ENCODE measurements at regions not wholly inside any gene's neighbourhood (a gene's known extent, or its start where the extent isn't known, plus 50 kb on each side); places are given as distances from the start of the nearest gene placed in this dataset.

DNA sequence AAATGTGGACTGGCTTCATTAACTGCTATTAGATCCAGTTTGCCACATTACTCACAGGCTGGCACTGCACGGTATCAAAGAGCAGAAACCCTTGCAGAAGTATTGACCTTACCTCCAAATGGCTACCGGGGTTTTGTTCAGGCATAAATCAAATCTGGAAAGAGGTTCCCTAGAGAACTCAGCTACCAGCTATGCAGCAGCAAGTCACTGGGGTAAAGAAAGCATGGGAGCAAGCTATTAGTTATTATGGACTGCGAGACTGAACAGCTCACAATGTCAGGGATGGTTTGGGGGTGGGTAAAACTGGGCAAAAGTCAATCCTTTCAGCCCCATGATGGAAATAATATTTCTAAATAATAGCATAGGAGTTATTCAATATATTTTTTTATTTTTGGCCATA, 128.1 kb downstream of the FANCF start:
- no peak overlapping the region for H3K27ac ChIP-seq (ENCODE audit: low read depth, low read length)
- H4K8ac ChIP-seq (ENCODE audit: extremely low read depth, insufficient read depth, low read length): no peak overlapping the region
- H3K4ac ChIP-seq (replicated peaks; ENCODE audit: insufficient read length, low read depth, low read length): no peak overlapping the region
- FAIRE-seq (no peak), DNase-seq (ENCODE audit: low read depth in 1 of 2, low spot score in 2 of 2) (no peak)
- H3K79me2 ChIP-seq (ENCODE audit: control insufficient read depth in 1 of 2, insufficient read depth in 2 of 2, low read length in 2 of 2): no peaks in the 10 kb centered on the region
- H2AK5ac ChIP-seq (ENCODE audit: low read depth, low read length): no peak overlapping the region
- H3K4me2 ChIP-seq (ENCODE audit: insufficient read depth in 1 of 2, low read depth in 2 of 2, low read length in 2 of 2): no peak overlapping the region
- no peak overlapping the region for H2BK15ac ChIP-seq (ENCODE audit: low read length)
- H3K9me3 ChIP-seq (ENCODE audit: insufficient read depth in 2 of 2, low read depth in 1 of 2, low read length in 1 of 2): no peaks in the 10 kb centered on the region
- no peak overlapping the region for H4K5ac ChIP-seq (ENCODE audit: insufficient read length, low read depth, low read length)
- ChIA-PET CTCF (ENCODE audit: partially characterized antibody) (no interaction called here), POLR2A (ENCODE audit: partially characterized antibody) (no interaction called here)
- no peak overlapping the region for H4K91ac ChIP-seq (replicated peaks; ENCODE audit: insufficient read length, low read length)
- no peaks in the 10 kb centered on the region for H3K36me3 ChIP-seq (ENCODE audit: control insufficient read depth in 2 of 4, insufficient read depth in 4 of 4, low read length in 3 of 4)
- no peak overlapping the region for H3K23ac ChIP-seq (ENCODE audit: insufficient read length)
- H4K20me1 ChIP-seq (replicated peaks in 1 of 2; ENCODE audit: control insufficient read depth in 1 of 2, insufficient read depth in 2 of 2, low read length in 2 of 2): no peaks in the 10 kb centered on the region
- no peak overlapping the region for H3K9ac ChIP-seq (replicated peaks in 1 of 4; ENCODE audit: extremely low read depth in 1 of 4, low read depth in 3 of 4, low read length in 3 of 4)
- no peak for TF ChIP-seq HDAC2 (IDR thresholded peaks at IDR 0.05; ENCODE audit: borderline replicate concordance in 1 of 2, low read depth in 2 of 2, low read length in 2 of 2)
- TF ChIP-seq, protein P1, sequence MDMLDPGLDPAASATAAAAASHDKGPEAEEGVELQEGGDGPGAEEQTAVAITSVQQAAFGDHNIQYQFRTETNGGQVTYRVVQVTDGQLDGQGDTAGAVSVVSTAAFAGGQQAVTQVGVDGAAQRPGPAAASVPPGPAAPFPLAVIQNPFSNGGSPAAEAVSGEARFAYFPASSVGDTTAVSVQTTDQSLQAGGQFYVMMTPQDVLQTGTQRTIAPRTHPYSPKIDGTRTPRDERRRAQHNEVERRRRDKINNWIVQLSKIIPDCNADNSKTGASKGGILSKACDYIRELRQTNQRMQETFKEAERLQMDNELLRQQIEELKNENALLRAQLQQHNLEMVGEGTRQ (IDR thresholded peaks at IDR 0.05; ENCODE audit: low read length): no peak
- TF ChIP-seq ASH2L (IDR thresholded peaks at IDR 0.05; ENCODE audit: low read length): no peak
- no peak for TF ChIP-seq JUN (IDR thresholded peaks at IDR 0.05; ENCODE audit: low read depth, low read length)
- no peak for TF ChIP-seq CHD1 (IDR thresholded peaks at IDR 0.05; ENCODE audit: low read depth, low read length)
- TF ChIP-seq PHF8 (conservative IDR thresholded peaks at IDR 0.05; ENCODE audit: low read depth, low read length): no peak
- H3K4me3 ChIP-seq (ENCODE audit: extremely low read depth in 1 of 4, insufficient read depth in 2 of 4, low read depth in 3 of 4, low read length in 4 of 4): no peak overlapping the region
- WGBS, 2 experiments (ENCODE audit: extremely low coverage in 1 of 2, insufficient coverage in 1 of 2, insufficient read length in 1 of 2, insufficient replicate concordance in 2 of 2, low coverage in 1 of 2, low lambda C conversion rate in 2 of 2, missing lambda C conversion rate in 1 of 2): 81% methylated on average over 3 of the region's 3 CpGs; no CpG with 5 or more reads in 1 of the 2 experiments
- H2AFZ ChIP-seq (ENCODE audit: low read length): no peak overlapping the region; the same call in 1 of the 2 replicates
- no peaks in the 10 kb centered on the region for H3K27me3 ChIP-seq (replicated peaks in 1 of 4; ENCODE audit: control insufficient read depth in 3 of 4, extremely low read depth in 1 of 4, insufficient read depth in 3 of 4, low read length in 3 of 4)
- no peak overlapping the region for H2BK120ac ChIP-seq (replicated peaks; ENCODE audit: low read depth, low read length)
- H3K4me1 ChIP-seq (replicated peaks in 1 of 4; ENCODE audit: control insufficient read depth in 3 of 4, insufficient read depth in 4 of 4, low read length in 3 of 4): no peaks in the 10 kb centered on the region
- H3K18ac ChIP-seq (ENCODE audit: extremely low read depth, low read length): no peak overlapping the region
- no peaks in the 10 kb centered on the region for H3K79me1 ChIP-seq (ENCODE audit: low read depth, low read length)
- H3K56ac ChIP-seq (replicated peaks; ENCODE audit: insufficient read length, low read depth, low read length): no peak overlapping the region
- no peak overlapping the region for H3K14ac ChIP-seq (ENCODE audit: insufficient read length)
- no peak overlapping the region for H2BK12ac ChIP-seq (ENCODE audit: low read depth, low read length)
- H2BK5ac ChIP-seq (ENCODE audit: low read depth, low read length): no peak overlapping the region
- H3K23me2 ChIP-seq (ENCODE audit: low read depth, low read length): no peaks in the 10 kb centered on the region
- no peak overlapping the region for H2BK20ac ChIP-seq (ENCODE audit: low read length)

Measured in H1 (cell line).